Right hindlimb (tissue), 1 donor: ENCODE measurements at regions not wholly inside any gene's neighbourhood (a gene's known extent, or its start where the extent isn't known, plus 50 kb on each side); places are given as distances from the start of the nearest gene placed in this dataset.

Experiments
- DNase-seq: peaks from one replicate; pipeline ENCODE4 v3.0.0-alpha.2; 2018

- no peak for DNase-seq
Measured at GRCh38 chr17:51496378-51496777, 236.0 kb downstream of the UTP18 start.

DNA sequence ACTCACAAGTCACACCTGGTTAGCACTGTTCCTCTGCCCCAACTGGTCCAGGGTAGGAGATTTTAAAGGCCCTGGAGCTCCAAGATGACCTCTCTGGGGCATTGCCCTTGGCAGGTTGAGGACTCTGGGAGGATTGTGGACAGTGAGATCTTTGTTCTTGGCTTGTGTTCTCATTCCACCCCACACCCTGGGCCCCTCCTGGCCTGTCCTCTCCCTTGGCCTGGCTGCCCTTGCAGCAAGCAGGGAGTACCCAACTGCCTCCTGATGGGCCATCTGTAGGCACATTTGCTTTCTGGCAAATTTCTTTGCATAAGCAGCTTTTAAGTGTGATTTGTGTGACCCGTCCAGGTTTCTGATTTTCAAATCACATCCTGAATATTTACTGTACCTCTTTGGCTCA lies 239.6 kb downstream of the UTP18 start:
- peak; percentile 55 for DNase-seq

DNA sequence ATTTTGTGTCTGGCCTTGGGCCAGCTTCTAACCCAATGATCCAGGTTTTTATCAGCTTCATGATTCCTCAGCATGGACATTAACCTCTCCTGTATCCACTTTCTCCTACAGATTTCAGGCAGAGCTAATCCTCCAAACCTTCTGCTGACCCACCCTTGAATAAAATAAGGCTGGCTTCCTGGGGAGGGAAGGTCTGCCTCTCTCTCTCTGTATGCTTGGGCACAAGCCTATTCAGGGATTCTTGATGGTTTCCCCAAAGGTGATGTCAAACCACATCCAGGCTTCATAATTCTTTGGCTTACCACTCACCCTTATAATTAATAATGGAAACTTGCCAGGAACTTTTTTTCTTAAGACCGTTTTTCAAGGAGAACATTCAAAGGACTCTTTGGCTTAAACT lies 240.1 kb downstream of the UTP18 start:
- peak; percentile 37 for DNase-seq

- no peak for DNase-seq
Measured at GRCh38 chr17:51505450-51505849, 245.1 kb downstream of the UTP18 start.

DNA sequence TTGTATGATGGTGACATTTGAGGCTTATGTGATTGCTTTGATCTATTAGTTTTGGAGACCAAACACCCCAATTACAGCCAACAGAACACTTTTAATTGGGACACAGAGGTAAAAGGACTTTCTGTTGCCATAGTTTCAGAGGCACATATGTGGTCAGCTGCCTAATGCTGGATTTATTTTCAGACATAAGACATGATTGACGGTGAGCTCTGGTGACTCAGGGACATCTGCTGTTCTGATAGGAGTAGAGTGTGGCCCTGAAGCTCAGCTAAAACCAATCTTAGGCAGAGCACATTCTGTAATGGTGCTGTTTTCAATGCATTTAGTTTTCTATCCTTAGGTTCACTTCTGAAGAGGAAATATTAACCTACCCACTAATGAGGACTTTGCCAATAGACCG lies 247.1 kb downstream of the UTP18 start:
- no peak for DNase-seq

GRCh38 chr17:51508048-51508447 lies 247.7 kb downstream of the UTP18 start:
- DNase-seq, result no peak

DNA sequence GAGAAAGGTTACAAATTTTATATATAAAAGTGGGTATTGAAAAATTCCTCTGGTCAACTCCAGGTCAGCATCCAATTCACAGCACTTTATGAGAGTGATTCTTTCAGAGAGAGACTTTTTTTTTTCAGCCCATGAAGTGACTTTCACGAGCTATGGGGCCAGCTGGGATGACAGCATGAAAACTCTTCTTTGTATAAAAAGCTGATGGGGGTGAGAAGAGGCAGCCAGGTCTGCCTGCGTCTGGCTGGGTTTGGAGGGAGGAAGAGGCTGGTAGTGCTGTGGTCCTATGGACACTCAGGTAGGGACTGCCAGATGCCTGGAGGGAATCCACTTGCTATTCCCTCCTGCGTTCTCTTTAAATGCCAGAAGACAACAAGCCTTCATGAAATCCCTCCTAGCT lies 250.6 kb downstream of the UTP18 start:
- DNase-seq, result no peak

DNA sequence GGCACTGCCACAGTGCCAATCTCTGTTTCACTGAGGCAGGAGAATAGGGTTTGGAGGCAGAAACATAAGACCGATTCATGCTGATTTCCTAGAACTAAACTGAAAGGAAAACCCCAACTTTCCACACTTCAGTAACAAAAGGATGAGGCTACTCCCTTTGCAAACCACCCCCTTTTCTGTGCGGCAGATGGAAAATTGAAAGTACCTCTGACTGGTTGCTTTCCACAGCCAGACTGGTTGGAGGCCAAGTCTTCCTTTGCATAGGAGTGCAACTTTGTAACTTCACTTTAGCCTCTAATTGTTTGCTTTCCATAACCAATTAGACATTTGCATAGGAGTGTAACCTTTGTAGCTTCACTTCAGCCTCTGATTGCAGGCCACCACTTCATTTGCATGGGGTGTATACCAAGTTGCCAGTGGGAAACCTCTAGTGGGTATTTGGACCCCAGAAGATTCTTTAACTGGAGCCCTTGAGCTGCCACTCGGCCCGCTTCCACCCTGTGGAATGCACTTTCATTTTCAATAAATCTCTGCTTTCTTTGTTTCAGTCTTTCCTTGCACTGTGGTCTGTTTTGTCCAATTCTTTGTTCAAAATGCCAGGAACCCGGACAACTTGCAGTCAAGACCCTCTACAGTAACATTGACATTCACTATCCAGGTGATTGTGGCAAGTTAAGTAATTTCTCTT lies 252.0 kb downstream of the UTP18 start:
- DNase-seq, result no peak

- DNase-seq, result no peak
Measured at GRCh38 chr17:51516924-51517323, 256.6 kb downstream of the UTP18 start.

DNA sequence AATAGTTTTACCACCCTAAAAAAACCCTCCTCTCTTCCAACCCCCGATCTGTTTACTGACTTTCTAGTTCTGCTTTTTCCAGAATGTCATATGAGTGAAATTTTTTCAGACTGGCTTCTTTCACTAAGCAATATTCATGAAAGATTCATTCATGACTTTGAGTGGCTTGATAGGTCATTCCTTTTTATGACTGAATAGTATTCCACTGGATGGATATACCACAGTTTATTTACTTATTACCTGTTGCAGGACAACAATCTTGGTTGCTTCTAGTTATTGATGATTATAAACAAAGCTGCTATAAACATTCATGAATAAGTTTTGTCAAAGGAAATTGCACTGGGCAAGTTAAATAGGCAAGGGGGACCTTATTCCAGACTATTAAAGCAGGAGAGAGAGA lies 264.2 kb downstream of the UTP18 start:
- no peak for DNase-seq

- DNase-seq, result no peak
Measured at GRCh38 chr17:51526507-51526906, 266.2 kb downstream of the UTP18 start.

DNA sequence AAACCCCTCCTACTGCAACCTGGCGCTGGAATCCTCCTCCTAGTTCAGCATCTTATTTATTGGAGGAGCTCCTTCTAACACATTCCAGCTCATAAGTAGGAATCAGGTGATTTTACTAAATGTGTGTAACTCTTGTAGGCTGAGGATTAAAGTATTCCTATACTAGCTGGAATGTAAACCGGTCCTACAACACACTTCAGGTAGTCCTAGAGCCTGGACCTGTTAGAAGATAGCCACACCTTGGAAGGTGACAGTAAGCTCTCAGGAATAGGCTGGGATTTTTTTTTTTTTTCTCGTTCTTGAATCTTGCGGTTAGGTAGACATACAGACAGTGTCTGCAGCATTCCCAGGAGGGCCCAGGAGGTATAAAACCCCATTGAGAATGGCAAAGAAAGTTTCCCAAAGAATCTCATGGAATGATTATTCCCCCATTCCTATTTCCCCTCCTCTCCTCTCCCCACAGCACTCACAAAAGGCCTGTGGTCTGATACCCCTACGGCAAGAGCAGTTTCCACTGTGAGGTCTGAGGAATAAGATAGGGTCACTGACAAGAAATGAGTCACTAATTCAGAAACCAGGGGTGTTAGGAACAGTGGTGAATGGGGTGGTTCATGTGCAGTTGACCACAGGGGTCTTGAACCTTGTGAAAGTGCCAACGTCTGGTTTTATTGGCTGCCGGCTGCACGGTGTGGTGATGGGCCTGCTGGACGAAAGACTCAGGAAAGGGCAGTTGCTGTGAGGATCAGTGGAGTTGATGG lies 267.1 kb downstream of the UTP18 start:
- no peak for DNase-seq

- no peak for DNase-seq
Measured at GRCh38 chr17:51528111-51528510, 267.8 kb downstream of the UTP18 start.

DNA sequence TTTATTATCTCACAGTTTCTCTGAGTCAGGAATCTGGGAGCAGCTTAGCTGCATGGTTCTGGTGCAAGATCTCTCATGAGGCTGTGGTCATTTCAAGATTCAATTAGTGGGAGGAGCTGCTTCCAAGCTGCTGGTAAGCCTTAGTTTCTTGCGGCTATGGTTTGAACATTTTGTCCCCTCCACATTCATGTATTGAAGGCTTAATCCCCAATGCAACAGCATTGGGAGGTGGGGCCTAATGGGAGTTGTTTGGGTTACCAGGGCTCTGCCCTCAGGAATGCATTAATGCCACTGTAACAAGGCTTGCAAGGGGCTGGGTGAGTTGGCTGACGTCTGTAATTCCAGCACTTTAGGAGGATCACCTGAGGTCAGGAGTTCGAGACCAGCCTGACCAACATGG lies 272.9 kb downstream of the UTP18 start:
- DNase-seq, result no peak

DNA sequence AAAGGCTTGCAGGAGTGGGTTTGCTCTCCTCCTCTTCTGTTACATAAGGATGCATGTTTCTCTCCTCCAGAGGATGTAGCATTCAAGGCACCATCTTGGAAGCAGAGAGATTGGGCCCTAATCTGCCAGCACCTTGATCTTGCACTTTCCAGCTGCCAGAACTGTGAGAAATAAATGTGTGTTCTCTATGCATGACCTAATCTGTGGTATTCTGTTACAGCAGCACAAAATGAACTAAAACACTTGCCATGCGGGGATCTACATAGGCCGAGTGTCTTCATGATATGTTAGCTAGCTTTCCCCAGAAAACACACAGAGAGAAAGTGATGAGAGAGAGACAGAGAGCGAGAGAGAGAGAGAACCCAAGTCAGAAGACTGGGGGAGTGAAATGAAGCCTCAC lies 273.5 kb downstream of the UTP18 start:
- DNase-seq, result no peak

GRCh38 chr17:51536627-51537026 lies 276.3 kb downstream of the UTP18 start:
- no peak for DNase-seq

- no peak for DNase-seq
Measured at GRCh38 chr17:51537996-51538550, 277.7 kb downstream of the UTP18 start.

DNA sequence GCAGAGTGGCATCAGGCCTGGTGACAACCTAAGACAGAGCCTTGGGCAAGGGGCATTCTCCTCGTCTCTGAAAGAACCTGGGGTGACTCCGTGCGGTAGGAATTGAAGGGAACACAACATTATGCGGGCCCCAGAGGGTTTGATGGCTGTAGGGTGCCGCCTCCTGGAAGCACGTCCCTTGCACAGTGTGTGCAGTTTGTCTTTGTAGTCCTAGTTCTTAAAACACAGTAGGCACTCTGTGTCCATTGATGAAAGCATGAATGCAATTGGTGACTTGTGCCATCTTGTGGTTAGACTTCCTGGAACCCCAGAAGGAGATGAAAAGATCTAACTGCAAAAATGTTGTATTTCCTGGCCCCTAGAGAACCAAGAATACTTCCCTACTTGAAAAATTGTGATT lies 279.8 kb downstream of the UTP18 start:
- DNase-seq, result no peak

- DNase-seq, result no peak
Measured at GRCh38 chr17:51541215-51541614, 280.9 kb downstream of the UTP18 start.

DNA sequence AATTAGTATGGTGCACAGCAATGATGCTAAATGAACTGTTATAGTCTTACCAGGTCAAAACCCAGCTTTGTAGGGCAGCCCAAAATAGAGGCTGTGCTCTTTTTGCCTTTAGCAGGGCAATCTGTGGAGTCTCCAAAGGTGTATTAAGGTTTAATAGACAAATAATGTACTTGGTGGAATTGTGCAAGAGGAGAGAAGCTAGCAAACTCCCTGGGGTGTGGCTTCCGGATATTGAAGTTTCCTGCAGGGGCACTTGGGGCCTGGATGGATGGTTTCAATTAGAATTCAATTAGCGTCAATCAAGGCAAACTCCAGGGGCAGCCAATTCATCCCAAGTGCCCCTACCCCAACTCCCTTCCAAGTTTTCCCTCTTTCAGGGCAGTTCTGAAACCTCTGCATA lies 285.8 kb downstream of the UTP18 start:
- no peak for DNase-seq

GRCh38 chr17:51548125-51548524 lies 287.8 kb downstream of the UTP18 start:
- no peak for DNase-seq

GRCh38 chr17:51555153-51555552 lies 294.8 kb downstream of the UTP18 start:
- no peak for DNase-seq

DNA sequence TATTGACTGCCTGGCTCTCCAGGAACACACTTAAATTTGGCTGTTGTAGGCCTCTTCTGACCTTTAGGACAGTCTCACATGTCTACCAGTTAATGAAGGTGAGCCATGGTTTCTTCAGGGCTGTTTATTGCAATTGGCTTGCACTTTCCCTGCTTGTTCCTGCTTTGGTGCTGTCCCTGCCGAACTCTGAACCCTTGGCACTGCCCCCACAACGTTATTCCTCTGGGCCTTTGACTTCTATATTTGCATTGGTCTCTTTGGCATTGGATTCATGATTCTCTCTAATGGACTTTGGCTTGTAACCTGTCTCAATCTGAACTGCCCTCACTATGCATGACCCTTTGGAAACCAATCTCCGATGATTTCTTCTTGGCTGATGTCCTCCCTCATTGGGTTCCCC lies 299.4 kb downstream of the UTP18 start:
- DNase-seq, result no peak

- no peak for DNase-seq
Measured at GRCh38 chr17:51560398-51560797, 300.1 kb downstream of the UTP18 start.
